Ascending aorta (tissue), 2 donors: ENCODE measurements at regions not wholly inside any gene's neighbourhood (a gene's known extent, or its start where the extent isn't known, plus 50 kb on each side); places are given as distances from the start of the nearest gene placed in this dataset.
"Not testable (repeated sequence)": the region's sequence is repeated elsewhere in the genome, so short reads cannot be mapped to it uniquely, and the experiment has no call there.

Experiments
- DNase-seq, 2 donors: peaks; one replicate each; pipeline ENCODE4 v3.0.0-alpha.2; 2019; ENCODE audit warnings: low spot score in 2 of 2
- H3K27ac ChIP-seq, 2 donors: fragments of 200-600 bp; sonication (generic); one replicate each; pipeline ENCODE4 v1.5.1; 2016 to 2017; ENCODE audit warnings: mild to moderate bottlenecking in 1 of 2
- H3K27me3 ChIP-seq: fragments of 200-600 bp; sonication (generic); one replicate; pipeline ENCODE4 v1.5.1; 2017
- H3K36me3 ChIP-seq, 2 donors: fragments of 200-600 bp; sonication (generic); one replicate each; pipeline ENCODE4 v1.5.1; 2016
- H3K4me1 ChIP-seq, 2 donors: fragments of 200-600 bp; sonication (generic); one replicate each; pipeline ENCODE4 v1.5.1; 2016 to 2017; ENCODE audit warnings: mild to moderate bottlenecking in 1 of 2
- H3K4me3 ChIP-seq, 2 donors: fragments of 200-600 bp; sonication (generic); one replicate each; pipeline ENCODE4 v1.5.1; 2016 to 2017; ENCODE audit warnings: mild to moderate bottlenecking in 1 of 2
- H3K9me3 ChIP-seq, 2 donors: fragments of 200-600 bp; sonication (generic); one replicate each; pipeline ENCODE4 v1.5.1; 2016
- CTCF ChIP-seq, 3 experiments: fragments of 200-600 bp in 2 of 3; fragments of 450-650 bp in 1 of 3; sonication (generic) in 2 of 3; IDR thresholded peaks; one replicate each; pipeline ENCODE4 v1.5.1; 2016 to 2019; ENCODE audit warnings: antibody characterized with exemption in 3 of 3, mild to moderate bottlenecking in 1 of 3, moderate library complexity in 1 of 3
- intact Hi-C: fragments of 100-400 bp; cut with DNase I; formaldehyde crosslinking; loops from one replicate; pipeline ENCODE4 v1.15.1; 2023

DNA sequence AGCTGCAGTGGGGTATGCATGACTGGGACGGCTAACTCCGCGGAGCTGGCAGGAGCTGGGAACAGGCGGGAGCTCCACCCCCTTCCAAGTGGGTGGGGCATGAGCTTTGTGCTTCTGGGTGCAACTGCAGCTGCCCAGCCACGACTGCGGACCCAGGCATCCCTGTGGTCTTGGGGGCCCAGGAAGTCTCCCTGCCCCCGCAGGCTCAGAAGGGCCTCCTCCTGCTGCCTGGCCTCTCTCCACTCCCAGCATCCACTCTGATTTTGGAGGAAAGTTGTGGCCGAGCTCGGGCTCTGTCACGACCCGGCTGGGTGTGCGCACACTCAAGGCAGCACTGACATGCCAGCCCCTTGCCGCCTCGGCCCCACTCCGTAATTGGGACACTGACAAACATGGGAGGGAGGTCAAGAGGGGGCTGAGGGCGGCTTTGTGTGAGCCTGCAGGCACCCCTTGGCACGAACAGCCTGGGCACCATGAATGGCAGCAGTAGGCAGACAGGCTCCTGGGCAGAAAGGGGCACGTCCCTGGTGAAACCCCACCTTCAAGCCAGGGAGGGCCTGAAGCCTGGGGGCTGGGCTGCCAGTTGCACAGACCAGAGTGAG is 822.6 kb downstream of the GLUD2 start:
- no peak for DNase-seq
- Histone ChIP-seq H3K27ac (no peak overlapping the region), H3K9me3 (no peaks in the 10 kb centered on the region), H3K36me3 (no peaks in the 10 kb centered on the region), H3K27me3 (no peaks in the 10 kb centered on the region), H3K4me1 (no peaks in the 10 kb centered on the region), H3K4me3 (no peak overlapping the region)
- no peak for TF ChIP-seq CTCF (IDR thresholded peaks at IDR 0.05)
- intact Hi-C loops = no loop called here

DNA sequence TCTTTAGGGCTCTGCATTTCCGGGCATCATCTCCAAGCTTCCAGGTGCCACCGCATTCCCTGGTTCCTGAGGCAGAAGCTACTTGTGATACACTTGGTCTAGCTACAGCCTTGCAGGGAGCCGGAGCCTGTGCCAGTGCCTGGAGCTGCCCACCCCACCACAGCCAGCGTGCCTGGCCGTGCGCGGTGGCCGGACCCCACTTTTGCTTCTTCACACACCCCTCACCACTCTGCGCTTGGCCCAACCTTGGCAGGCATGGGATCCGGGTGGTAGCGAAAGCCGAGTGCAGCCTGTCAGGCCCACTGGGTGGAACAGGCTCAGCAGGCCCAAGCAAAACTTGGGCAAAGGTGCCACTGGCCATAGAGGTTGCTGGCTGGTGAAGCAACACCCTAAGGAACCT is 823.7 kb downstream of the GLUD2 start:
- no peak for DNase-seq
- Histone ChIP-seq H3K4me1 (no peaks in the 10 kb centered on the region), H3K36me3 (no peaks in the 10 kb centered on the region), H3K4me3 (no peak overlapping the region), H3K9me3 (no peaks in the 10 kb centered on the region), H3K27ac (no peak overlapping the region), H3K27me3 (no peaks in the 10 kb centered on the region)
- intact Hi-C loops = no loop called here
- no peak for TF ChIP-seq CTCF (IDR thresholded peaks at IDR 0.05)

DNA sequence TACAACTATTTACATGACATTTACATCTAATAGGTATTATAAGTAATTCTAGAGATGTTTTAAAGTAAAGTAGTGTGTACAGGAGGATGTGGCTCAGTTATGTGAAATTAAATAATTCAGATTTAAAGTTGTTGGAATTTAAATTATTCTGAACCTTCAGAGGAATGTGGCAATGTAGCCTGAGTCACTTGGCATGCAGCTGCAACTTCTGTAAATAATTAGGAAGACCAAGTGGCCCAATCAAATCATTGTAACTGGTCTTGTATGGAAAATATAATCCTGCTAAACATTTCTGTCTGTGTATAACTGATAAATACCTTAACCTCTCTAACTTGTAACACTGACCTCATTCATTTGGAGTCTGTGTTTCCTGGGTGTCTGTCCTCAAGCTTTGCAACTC is 828.9 kb downstream of the GLUD2 start:
- Histone ChIP-seq H3K4me1 (no peaks in the 10 kb centered on the region), H3K27ac (no peak overlapping the region), H3K36me3 (no peaks in the 10 kb centered on the region), H3K4me3 (no peak overlapping the region), H3K9me3 (no peaks in the 10 kb centered on the region), H3K27me3 (no peaks in the 10 kb centered on the region)
- intact Hi-C loops = no loop called here
- DNase-seq = no peak
- no peak for TF ChIP-seq CTCF (IDR thresholded peaks at IDR 0.05)

GRCh38 chrX:121877337-121877736 is 829.9 kb downstream of the GLUD2 start:
- H3K36me3 ChIP-seq, intact Hi-C loops, DNase-seq, H3K4me3 ChIP-seq, H3K27me3 ChIP-seq, H3K27ac ChIP-seq, H3K9me3 ChIP-seq, H3K4me1 ChIP-seq: not testable (repeated sequence)

DNA sequence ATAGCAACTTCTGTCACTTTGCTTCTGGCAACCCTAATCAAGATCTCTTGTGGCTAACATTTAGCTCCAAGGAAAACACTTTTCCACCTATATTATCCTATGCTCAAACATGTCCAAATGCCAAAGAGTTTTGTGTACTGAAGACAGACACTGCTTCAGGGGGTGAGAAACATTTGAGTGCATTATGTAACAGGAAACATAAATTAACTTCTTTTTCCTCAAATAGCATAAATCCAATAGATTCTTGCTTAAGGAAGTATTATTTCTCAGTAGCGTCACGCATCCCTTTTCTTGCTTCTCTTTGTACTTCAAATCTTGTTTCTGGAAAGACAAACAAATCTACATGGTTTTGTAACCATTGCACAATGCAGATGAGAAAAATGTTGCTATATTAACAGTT is 839.1 kb downstream of the GLUD2 start:
- H3K4me1 ChIP-seq = no peaks in the 10 kb centered on the region
- H3K4me3 ChIP-seq = no peak overlapping the region
- no peak overlapping the region for H3K27ac ChIP-seq
- DNase-seq = no peak
- TF ChIP-seq CTCF (IDR thresholded peaks at IDR 0.05) = no peak
- H3K27me3 ChIP-seq = no peaks in the 10 kb centered on the region
- intact Hi-C loops = no loop called here
- H3K36me3 ChIP-seq = no peaks in the 10 kb centered on the region
- no peaks in the 10 kb centered on the region for H3K9me3 ChIP-seq

GRCh38 chrX:121894756-121895155 is 847.3 kb downstream of the GLUD2 start:
- Histone ChIP-seq H3K27me3 (no peaks in the 10 kb centered on the region), H3K27ac (no peak overlapping the region), H3K4me3 (no peak overlapping the region), H3K9me3 (no peaks in the 10 kb centered on the region), H3K36me3 (no peaks in the 10 kb centered on the region), H3K4me1 (no peaks in the 10 kb centered on the region)
- no peak for DNase-seq
- TF ChIP-seq CTCF (IDR thresholded peaks at IDR 0.05) = no peak
- intact Hi-C loops = no loop called here
